ENCODE measurements at regions not wholly inside any gene's neighbourhood (a gene's known extent, or its start where the extent isn't known, plus 50 kb on each side); places are given as distances from the start of the nearest gene placed in this dataset.

GRCh38 chr1:240687820-240688219, 75.9 kb upstream of the GREM2 start:
- TF ChIP-seq TMF1 (CRISPR knock-in tag; IDR thresholded peaks at IDR 0.05; ENCODE audit: low read depth) (no peak), ELF3 (CRISPR knock-in tag; IDR thresholded peaks at IDR 0.05) (no peak), HOMEZ (CRISPR knock-in tag; IDR thresholded peaks at IDR 0.05; ENCODE audit: low read depth) (no peak), ZFP41 (CRISPR knock-in tag; IDR thresholded peaks at IDR 0.05; ENCODE audit: borderline replicate concordance) (no peak), ATAD3A (CRISPR knock-in tag; IDR thresholded peaks at IDR 0.05) (no peak), ZNF549 (CRISPR knock-in tag; IDR thresholded peaks at IDR 0.05) (no peak), ZFAT (CRISPR knock-in tag; conservative IDR thresholded peaks at IDR 0.05) (no peak), ZNF710 (CRISPR knock-in tag; IDR thresholded peaks at IDR 0.05; ENCODE audit: borderline replicate concordance) (no peak), TOE1 (CRISPR knock-in tag; IDR thresholded peaks at IDR 0.05) (no peak), REST (IDR thresholded peaks at IDR 0.05; ENCODE audit: borderline replicate concordance in 1 of 2, low read depth in 1 of 2, low read length in 2 of 2) (no peak), TP53 (CRISPR knock-in tag; conservative IDR thresholded peaks at IDR 0.05) (no peak), HOXA3 (CRISPR knock-in tag; IDR thresholded peaks at IDR 0.05) (no peak), GTF2F1 (IDR thresholded peaks at IDR 0.05; ENCODE audit: low read length) (no peak), MIER2 (CRISPR knock-in tag; IDR thresholded peaks at IDR 0.05) (no peak), NCOA2 (CRISPR knock-in tag; IDR thresholded peaks at IDR 0.05) (no peak), ZNF563 (CRISPR knock-in tag; IDR thresholded peaks at IDR 0.05) (no peak), CHD2 (IDR thresholded peaks at IDR 0.05; ENCODE audit: low read depth, low read length) (no peak), HNRNPUL1 (IDR thresholded peaks at IDR 0.05; ENCODE audit: low read depth, low read length) (no peak), ZNF354B (CRISPR knock-in tag; IDR thresholded peaks at IDR 0.05) (no peak), YEATS4 (CRISPR knock-in tag; IDR thresholded peaks at IDR 0.05; ENCODE audit: borderline replicate concordance) (no peak)
- Histone ChIP-seq H3K36me3 (replicated peaks in 1 of 2; ENCODE audit: control insufficient read depth in 1 of 2, insufficient read depth in 2 of 2, low read length in 2 of 2) (no peaks in the 10 kb centered on the region), H3K4me1 (ENCODE audit: insufficient read depth, low read length) (no peaks in the 10 kb centered on the region), H3K9me3 (ENCODE audit: low read length) (no peaks in the 10 kb centered on the region), H4K20me1 (ENCODE audit: insufficient read depth, low read length) (no peaks in the 10 kb centered on the region), H3K27me3 (ENCODE audit: control insufficient read depth in 1 of 2, insufficient read depth in 2 of 2, low read length in 2 of 2) (0 out of 5 replicates have a peak, but pooled peaks cover 0 to 4% of the 10 kb centered on the region in 2 experiments), H3K9ac (ENCODE audit: insufficient read depth, low read depth, low read length) (no peak overlapping the region), H3K4me2 (ENCODE audit: low read depth, low read length) (no peak overlapping the region), H2AFZ (ENCODE audit: low read length) (no peak overlapping the region), H3K79me2 (ENCODE audit: insufficient read depth, low read length) (no peaks in the 10 kb centered on the region), H3K27ac (ENCODE audit: extremely low read length, insufficient read depth, low read length) (no peak overlapping the region), H3K4me3 (replicated peaks in 1 of 3; ENCODE audit: insufficient read depth in 1 of 3, low read depth in 2 of 3, low read length in 3 of 3) (no peak overlapping the region)
- 6% methylated on average over 4 of the region's 4 CpGs for WGBS (ENCODE audit: low lambda C conversion rate)
- ATAC-seq: no peak
- FAIRE-seq: no peak
- no TSS peak for BruUV-seq (replicated peaks)
- in situ Hi-C loops (cut with HindIII; ENCODE audit: extremely low pct_ligation_motif_present, low pct_unique_long_range_greater_than_20kb): loop anchor here (25.0 kb wide), 1 partner anchor 501 kb away; no protein-coding TSS in a partner anchor
- ChIA-PET CTCF (ENCODE audit: low intra/inter-chr PET ratio, low total read pairs) (no interaction called here), POLR2A (no interaction called here)
- no peak for DNase-seq (ENCODE audit: low spot score)
- intact Hi-C loops (cut with micrococcal nuclease; ENCODE audit: unreplicated experiment): no loop called here
